T-cell (primary cell): ENCODE measurements at regions not wholly inside any gene's neighbourhood (a gene's known extent, or its start where the extent isn't known, plus 50 kb on each side); places are given as distances from the start of the nearest gene placed in this dataset.

Source experiments
- ATAC-seq, 4 experiments: fragments of 200-7000 bp in 3 of 4; fragments of 150-1000 bp in 1 of 4; cut with Tn5 transposase; replicated peaks in 1 of 4; 1 replicate in 3 of 4; 2 replicates in 1 of 4; pipeline ENCODE4 v1.10.0; 2021; ENCODE audit warnings: moderate library complexity in 3 of 4, mild to moderate bottlenecking in 2 of 4, moderate number of reproducible peaks in 1 of 4
- CTCF ChIA-PET, 2 donors: fragments of 300-600 bp; sonication (Branson Sonifier 250); formaldehyde crosslinking; loops; one replicate each; lab custom pipeline; 2022; ENCODE audit warnings: antibody characterized with exemption in 2 of 2; lab: Charles Lee
- POLR2A ChIA-PET, 2 donors: fragments of 300-600 bp; sonication (Branson Sonifier 250); formaldehyde crosslinking; loops; one replicate each; lab custom pipeline; 2022; ENCODE audit warnings: antibody characterized with exemption in 2 of 2; lab: Charles Lee
- DNase-seq, 35 experiments: peaks; one replicate each; pipeline versions ENCODE4 v3.0.0 to v3.0.0-alpha.2; 2013 to 2023
- H3K27ac ChIP-seq: one replicate; pipeline ENCODE4 v1.5.1; 2013; ENCODE audit warnings: low read length
- H3K27me3 ChIP-seq, 2 experiments: replicated peaks in 1 of 2; 1 replicate in 1 of 2; 2 replicates in 1 of 2; pipeline versions ENCODE4 v1.6.1 to v1.7.0; 2013; ENCODE audit warnings: low read length in 1 of 2, mixed read lengths in 1 of 2; ENCODE audit not compliant: control insufficient read depth in 2 of 2, insufficient read depth in 2 of 2; ENCODE audit errors: extremely low read depth in 1 of 2
- H3K36me3 ChIP-seq, 2 donors: 1 replicate in 1 of 2; 2 replicates in 1 of 2; pipeline versions ENCODE4 v1.6.1 to v1.7.0; 2013; ENCODE audit warnings: low read length in 1 of 2; ENCODE audit not compliant: control insufficient read depth in 2 of 2, insufficient read depth in 1 of 2; ENCODE audit errors: extremely low read depth in 1 of 2
- H3K4me1 ChIP-seq, 2 experiments: 1 replicate in 1 of 2; 2 replicates in 1 of 2; pipeline versions ENCODE4 v1.6.1 to v1.7.0; 2013; ENCODE audit warnings: low read length in 2 of 2, mixed read lengths in 1 of 2; ENCODE audit not compliant: insufficient read depth in 2 of 2, control insufficient read depth in 1 of 2; ENCODE audit errors: extremely low read depth in 1 of 2
- H3K4me3 ChIP-seq, 2 donors: 1 replicate in 1 of 2; 2 replicates in 1 of 2; pipeline versions ENCODE4 v1.5.1 to v1.7.0; 2013; ENCODE audit warnings: mild to moderate bottlenecking in 2 of 2, low read length in 1 of 2, moderate library complexity in 1 of 2; ENCODE audit not compliant: control insufficient read depth in 1 of 2; ENCODE audit errors: extremely low read depth in 1 of 2
- H3K9me3 ChIP-seq: 2 replicates; pipeline ENCODE4 v1.7.0; 2013
- H3K27ac Mint-ChIP-seq, 2 donors: one replicate each; pipeline ENCODE4 v1.8.0; 2020 to 2021; ENCODE audit warnings: mild to moderate bottlenecking in 2 of 2, mixed read lengths in 2 of 2
- H3K27me3 Mint-ChIP-seq, 2 donors: one replicate each; pipeline ENCODE4 v1.8.0; 2021 to 2022; ENCODE audit warnings: mixed read lengths in 2 of 2
- H3K36me3 Mint-ChIP-seq: one replicate; pipeline ENCODE4 v1.8.0; 2021; ENCODE audit warnings: mixed read lengths
- H3K4me1 Mint-ChIP-seq, 3 donors: one replicate each; pipeline ENCODE4 v1.8.0; 2020 to 2022; ENCODE audit warnings: mixed read lengths in 3 of 3, mild to moderate bottlenecking in 1 of 3
- H3K4me3 Mint-ChIP-seq, 3 donors: one replicate each; pipeline ENCODE4 v1.8.0; 2020 to 2022; ENCODE audit warnings: mild to moderate bottlenecking in 3 of 3, mixed read lengths in 3 of 3, moderate library complexity in 3 of 3
- H3K9me3 Mint-ChIP-seq, 3 donors: one replicate each; pipeline ENCODE4 v1.8.0; 2020 to 2022; ENCODE audit warnings: mixed read lengths in 3 of 3
- WGBS: methylation state at CpG from one replicate; pipeline ENCODE4 v1.1.5; 2013; ENCODE audit warnings: missing lambda C conversion rate; ENCODE audit not compliant: insufficient coverage; 5-methylcytosine and 5-hydroxymethylcytosine counted together

- Mint-ChIP-seq H3K4me3 (no peak overlapping the region), H3K4me1 (no peaks in the 10 kb centered on the region), H3K9me3 (peaks cover 2 to 12% (median 4%) of the 10 kb centered on the region in 3 donors), H3K27me3 (peaks cover 34% of the 10 kb centered on the region in 2 donors), H3K36me3 (peaks cover 3% of the 10 kb centered on the region), H3K27ac (no peak overlapping the region)
- no peaks in the 10 kb centered on the region for H3K4me1 ChIP-seq
- peaks cover 0 to 17% of the 10 kb centered on the region in 2 experiments for H3K27me3 ChIP-seq
- H3K9me3 ChIP-seq = no peaks in the 10 kb centered on the region
- no peak for DNase-seq
- POLR2A ChIA-PET = no interaction called here
- no peak for ATAC-seq
- WGBS = 83% methylated on average over 1 of the region's 1 CpG
- H3K36me3 ChIP-seq = no peaks in the 10 kb centered on the region
- CTCF ChIA-PET = no interaction called here
- no peak overlapping the region for H3K27ac ChIP-seq
- no peak overlapping the region for H3K4me3 ChIP-seq
Observed at GRCh38 chr1:229900220-229900619, 166.8 kb upstream of the GALNT2 start.

GRCh38 chr1:229905031-229905545, 161.9 kb upstream of the GALNT2 start:
- ChIA-PET CTCF (no interaction called here), POLR2A (no interaction called here)
- no peaks in the 10 kb centered on the region for H3K36me3 Mint-ChIP-seq
- Histone ChIP-seq H3K36me3 (no peaks in the 10 kb centered on the region), H3K4me1 (no peaks in the 10 kb centered on the region), H3K27ac (no peak overlapping the region), H3K4me3 (no peak overlapping the region), H3K27me3 (no peaks in the 10 kb centered on the region), H3K9me3 (no peaks in the 10 kb centered on the region)
- DNase-seq = no peak
- no peak overlapping the region for H3K27ac Mint-ChIP-seq
- no peaks in the 10 kb centered on the region for H3K4me1 Mint-ChIP-seq
- ATAC-seq = no peak
- peaks cover 2 to 9% (median 4%) of the 10 kb centered on the region in 3 donors for H3K9me3 Mint-ChIP-seq
- H3K27me3 Mint-ChIP-seq = peaks cover 22 to 27% of the 10 kb centered on the region in 2 donors
- WGBS = 70% methylated on average over 3 of the region's 7 CpGs
- no peak overlapping the region for H3K4me3 Mint-ChIP-seq

- H3K4me3 ChIP-seq = no peak overlapping the region
- Mint-ChIP-seq H3K4me1 (no peaks in the 10 kb centered on the region), H3K4me3 (no peak overlapping the region), H3K9me3 (peaks cover 2 to 9% (median 4%) of the 10 kb centered on the region in 3 donors), H3K27ac (no peak overlapping the region), H3K36me3 (no peaks in the 10 kb centered on the region), H3K27me3 (peaks cover 18 to 23% of the 10 kb centered on the region in 2 donors)
- CTCF ChIA-PET = no interaction called here
- ATAC-seq = no peak
- no peaks in the 10 kb centered on the region for H3K4me1 ChIP-seq
- no CpG with 5 or more reads among the region's 1 CpG for WGBS
- POLR2A ChIA-PET = no interaction called here
- H3K27me3 ChIP-seq = no peaks in the 10 kb centered on the region
- no peak overlapping the region for H3K27ac ChIP-seq
- DNase-seq = no peak
- no peaks in the 10 kb centered on the region for H3K9me3 ChIP-seq
- no peaks in the 10 kb centered on the region for H3K36me3 ChIP-seq
Observed at GRCh38 chr1:229905652-229906051, 161.4 kb upstream of the GALNT2 start.

DNA sequence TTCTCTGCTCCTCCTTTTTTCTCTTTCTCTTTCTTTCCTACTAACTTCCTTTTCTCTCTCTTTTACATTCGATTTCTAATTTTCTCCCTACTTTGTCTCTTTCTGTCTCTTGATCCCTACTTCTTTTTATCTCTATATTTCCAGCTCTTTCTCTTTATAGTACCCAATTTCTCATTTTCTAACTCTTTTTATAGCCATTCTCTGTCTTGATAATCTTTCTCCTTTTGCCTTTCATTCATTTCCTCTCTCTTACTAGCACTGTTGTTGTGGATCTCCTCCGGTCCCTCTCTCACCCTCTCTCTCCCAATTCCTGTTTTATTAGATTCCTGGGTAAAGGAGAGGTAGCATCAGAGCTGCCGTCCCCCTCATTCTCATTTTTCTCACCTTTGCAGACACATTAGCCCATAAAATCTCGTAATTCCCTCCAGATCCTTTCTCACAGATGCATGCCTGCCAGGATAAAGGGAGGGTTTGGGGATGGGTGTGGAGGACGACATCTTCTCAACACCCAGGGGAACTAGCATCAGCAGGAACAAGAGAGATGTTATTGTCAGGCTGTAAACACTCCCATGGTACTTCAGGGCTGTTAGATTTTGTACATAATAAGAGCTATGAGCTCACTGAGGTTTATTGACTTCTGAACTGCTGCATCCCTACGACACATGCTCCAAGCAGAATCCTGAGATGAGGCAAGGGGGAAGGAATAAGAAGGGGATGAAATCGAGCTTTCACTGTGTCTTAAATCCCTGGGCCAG, 159.0 kb upstream of the GALNT2 start:
- Histone ChIP-seq H3K4me1 (no peaks in the 10 kb centered on the region), H3K27me3 (no peaks in the 10 kb centered on the region), H3K9me3 (no peaks in the 10 kb centered on the region), H3K4me3 (no peak overlapping the region), H3K36me3 (no peaks in the 10 kb centered on the region), H3K27ac (no peak overlapping the region)
- no peak for DNase-seq
- peaks cover 19 to 26% of the 10 kb centered on the region in 2 donors for H3K27me3 Mint-ChIP-seq
- H3K27ac Mint-ChIP-seq = no peak overlapping the region
- no peak for ATAC-seq
- H3K36me3 Mint-ChIP-seq = no peaks in the 10 kb centered on the region
- no peaks in the 10 kb centered on the region for H3K4me1 Mint-ChIP-seq
- POLR2A ChIA-PET = no interaction called here
- no peak overlapping the region for H3K4me3 Mint-ChIP-seq
- CTCF ChIA-PET = no interaction called here
- 60% methylated on average over 2 of the region's 7 CpGs for WGBS
- H3K9me3 Mint-ChIP-seq = no peaks in the 10 kb centered on the region

DNA sequence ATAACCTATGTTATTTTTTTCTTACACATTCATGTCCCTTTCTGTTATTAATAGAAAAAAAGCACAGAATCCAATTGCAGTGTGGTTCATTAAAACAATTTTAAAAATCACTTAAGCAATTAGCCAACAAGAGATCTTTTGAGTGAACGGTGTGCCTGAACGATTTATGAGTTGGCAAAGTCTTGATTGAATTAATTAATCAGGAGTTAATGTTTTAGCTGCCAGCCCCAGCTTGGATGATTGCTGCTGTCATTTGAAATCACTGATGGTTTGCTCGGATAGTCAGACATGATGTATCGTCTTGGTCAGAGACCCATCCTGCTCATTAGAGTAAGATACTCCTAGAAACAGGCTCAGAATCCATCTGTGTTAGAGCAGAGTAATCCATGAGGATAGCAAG, 158.3 kb upstream of the GALNT2 start:
- no peaks in the 10 kb centered on the region for H3K27me3 ChIP-seq
- Mint-ChIP-seq H3K27me3 (peaks cover 19 to 26% of the 10 kb centered on the region in 2 donors), H3K27ac (no peak overlapping the region), H3K4me3 (no peak overlapping the region), H3K4me1 (no peaks in the 10 kb centered on the region), H3K36me3 (no peaks in the 10 kb centered on the region), H3K9me3 (no peaks in the 10 kb centered on the region)
- H3K36me3 ChIP-seq = no peaks in the 10 kb centered on the region
- POLR2A ChIA-PET = no interaction called here
- CTCF ChIA-PET = no interaction called here
- H3K27ac ChIP-seq = no peak overlapping the region
- 89% methylated on average over 3 of the region's 4 CpGs for WGBS
- ATAC-seq (no peak), DNase-seq (no peak)
- H3K4me3 ChIP-seq = no peak overlapping the region
- no peaks in the 10 kb centered on the region for H3K9me3 ChIP-seq
- no peaks in the 10 kb centered on the region for H3K4me1 ChIP-seq

- DNase-seq (no peak), ATAC-seq (no peak)
- no peak overlapping the region for H3K27ac ChIP-seq
- no peaks in the 10 kb centered on the region for H3K36me3 ChIP-seq
- Mint-ChIP-seq H3K27ac (no peak overlapping the region), H3K9me3 (no peaks in the 10 kb centered on the region), H3K27me3 (peaks cover 14 to 16% of the 10 kb centered on the region in 2 donors), H3K4me1 (no peaks in the 10 kb centered on the region), H3K36me3 (no peaks in the 10 kb centered on the region), H3K4me3 (no peak overlapping the region)
- POLR2A ChIA-PET = no interaction called here
- no peak overlapping the region for H3K4me3 ChIP-seq
- no peaks in the 10 kb centered on the region for H3K4me1 ChIP-seq
- no CpG with 5 or more reads among the region's 1 CpG for WGBS
- CTCF ChIA-PET = no interaction called here
- H3K9me3 ChIP-seq = no peaks in the 10 kb centered on the region
- no peaks in the 10 kb centered on the region for H3K27me3 ChIP-seq
Observed at GRCh38 chr1:229913489-229913888, 153.5 kb upstream of the GALNT2 start.
